ENCODE measurements at regions not wholly inside any gene's neighbourhood (a gene's known extent, or its start where the extent isn't known, plus 50 kb on each side); places are given as distances from the start of the nearest gene placed in this dataset.

GRCh38 chr6:11343963-11344723 is 111.7 kb upstream of the NEDD9 start:
- DNase-seq (ENCODE audit: low spot score): no peak
- Histone ChIP-seq H3K27ac (no peak overlapping the region), H3K4me3 (no peak overlapping the region)
- no peak for TF ChIP-seq CTCF (IDR thresholded peaks at IDR 0.05)

- Histone ChIP-seq H3K27ac (no peak overlapping the region), H3K4me3 (no peak overlapping the region)
- no peak for TF ChIP-seq CTCF (IDR thresholded peaks at IDR 0.05)
- no peak for DNase-seq (ENCODE audit: low spot score)
Measured at GRCh38 chr6:11341867-11342266, 109.4 kb upstream of the NEDD9 start.

- Histone ChIP-seq H3K27ac (no peak overlapping the region), H3K4me3 (no peak overlapping the region)
- no peak for TF ChIP-seq CTCF (IDR thresholded peaks at IDR 0.05)
- no peak for DNase-seq (ENCODE audit: low spot score)
Measured at GRCh38 chr6:11341303-11341702, 108.8 kb upstream of the NEDD9 start.

GRCh38 chr6:11339380-11339779 is 106.9 kb upstream of the NEDD9 start:
- no peak overlapping the region for H3K27ac ChIP-seq
- no peak for DNase-seq (ENCODE audit: low spot score)
- no peak overlapping the region for H3K4me3 ChIP-seq
- TF ChIP-seq CTCF (IDR thresholded peaks at IDR 0.05): no peak

GRCh38 chr6:11337306-11337705 is 104.8 kb upstream of the NEDD9 start:
- DNase-seq (ENCODE audit: low spot score): no peak
- no peak overlapping the region for H3K4me3 ChIP-seq
- H3K27ac ChIP-seq: no peak overlapping the region
- TF ChIP-seq CTCF (IDR thresholded peaks at IDR 0.05): no peak

- TF ChIP-seq CTCF (IDR thresholded peaks at IDR 0.05): no peak
- no peak for DNase-seq (ENCODE audit: low spot score)
- no peak overlapping the region for H3K27ac ChIP-seq
- H3K4me3 ChIP-seq: no peak overlapping the region
Measured at GRCh38 chr6:11335826-11336225, 103.4 kb upstream of the NEDD9 start.

GRCh38 chr6:11333132-11333849 is 100.8 kb upstream of the NEDD9 start:
- DNase-seq (ENCODE audit: low spot score): no peak
- H3K27ac ChIP-seq: no peak overlapping the region
- no peak overlapping the region for H3K4me3 ChIP-seq
- no peak for TF ChIP-seq CTCF (IDR thresholded peaks at IDR 0.05)

Measured in coronary artery (tissue), 2 donors.